ENCODE measurements at regions not wholly inside any gene's neighbourhood (a gene's known extent, or its start where the extent isn't known, plus 50 kb on each side); places are given as distances from the start of the nearest gene placed in this dataset.

DNA sequence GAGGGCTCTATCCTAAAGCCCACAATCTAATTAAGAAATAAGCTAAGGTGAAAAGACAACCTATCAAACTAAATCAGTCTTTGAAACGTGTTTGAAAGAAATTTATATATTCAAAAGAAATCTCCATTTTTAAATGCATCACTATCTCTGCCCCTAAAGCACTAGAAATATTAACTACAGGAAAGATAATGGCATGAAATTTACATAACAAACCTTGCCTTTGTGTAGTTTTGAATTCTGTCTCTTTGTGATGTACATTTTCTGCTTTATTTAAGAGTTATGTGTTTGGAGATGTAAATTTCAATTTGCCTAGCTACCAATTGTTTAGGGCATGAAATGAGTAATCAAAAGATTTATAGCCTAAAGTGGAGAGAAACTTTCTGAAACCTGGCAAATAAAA, 286.1 kb upstream of the TBX22 start:
- intact Hi-C loops (cut with micrococcal nuclease; ENCODE audit: unreplicated experiment), result no loop called here
- POLR2A ChIA-PET, result no interaction called here
- no TSS peak for BruUV-seq (replicated peaks)
- TF ChIP-seq, protein P1, sequence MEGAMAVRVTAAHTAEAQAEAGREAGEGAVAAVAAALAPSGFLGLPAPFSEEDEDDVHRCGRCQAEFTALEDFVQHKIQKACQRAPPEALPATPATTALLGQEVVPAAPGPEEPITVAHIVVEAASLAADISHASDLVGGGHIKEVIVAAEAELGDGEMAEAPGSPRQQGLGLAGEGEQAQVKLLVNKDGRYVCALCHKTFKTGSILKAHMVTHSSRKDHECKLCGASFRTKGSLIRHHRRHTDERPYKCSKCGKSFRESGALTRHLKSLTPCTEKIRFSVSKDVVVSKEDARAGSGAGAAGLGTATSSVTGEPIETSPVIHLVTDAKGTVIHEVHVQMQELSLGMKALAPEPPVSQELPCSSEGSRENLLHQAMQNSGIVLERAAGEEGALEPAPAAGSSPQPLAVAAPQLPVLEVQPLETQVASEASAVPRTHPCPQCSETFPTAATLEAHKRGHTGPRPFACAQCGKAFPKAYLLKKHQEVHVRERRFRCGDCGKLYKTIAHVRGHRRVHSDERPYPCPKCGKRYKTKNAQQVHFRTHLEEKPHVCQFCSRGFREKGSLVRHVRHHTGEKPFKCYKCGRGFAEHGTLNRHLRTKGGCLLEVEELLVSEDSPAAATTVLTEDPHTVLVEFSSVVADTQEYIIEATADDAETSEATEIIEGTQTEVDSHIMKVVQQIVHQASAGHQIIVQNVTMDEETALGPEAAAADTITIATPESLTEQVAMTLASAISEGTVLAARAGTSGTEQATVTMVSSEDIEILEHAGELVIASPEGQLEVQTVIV (IDR thresholded peaks at IDR 0.05; ENCODE audit: borderline replicate concordance, partially characterized antibody), result no peak
- no peak for TF ChIP-seq RFX5 (IDR thresholded peaks at IDR 0.05; ENCODE audit: low read depth, low read length)
- no peak for TF ChIP-seq USF2 (IDR thresholded peaks at IDR 0.05; ENCODE audit: borderline replicate concordance, low read depth, low read length)
- TF ChIP-seq, protein P2, sequence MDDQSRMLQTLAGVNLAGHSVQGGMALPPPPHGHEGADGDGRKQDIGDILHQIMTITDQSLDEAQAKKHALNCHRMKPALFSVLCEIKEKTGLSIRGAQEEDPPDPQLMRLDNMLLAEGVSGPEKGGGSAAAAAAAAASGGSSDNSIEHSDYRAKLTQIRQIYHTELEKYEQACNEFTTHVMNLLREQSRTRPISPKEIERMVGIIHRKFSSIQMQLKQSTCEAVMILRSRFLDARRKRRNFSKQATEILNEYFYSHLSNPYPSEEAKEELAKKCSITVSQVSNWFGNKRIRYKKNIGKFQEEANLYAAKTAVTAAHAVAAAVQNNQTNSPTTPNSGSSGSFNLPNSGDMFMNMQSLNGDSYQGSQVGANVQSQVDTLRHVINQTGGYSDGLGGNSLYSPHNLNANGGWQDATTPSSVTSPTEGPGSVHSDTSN (IDR thresholded peaks at IDR 0.05; ENCODE audit: insufficient replicate concordance, low read depth, low read length), result no peak
- TF ChIP-seq RB1 (IDR thresholded peaks at IDR 0.05; ENCODE audit: borderline replicate concordance), result no peak
- no peak for TF ChIP-seq CBX5 (IDR thresholded peaks at IDR 0.05; ENCODE audit: low read depth)
- TF ChIP-seq HDAC6 (IDR thresholded peaks at IDR 0.05; ENCODE audit: unreplicated experiment), result no peak
- Histone ChIP-seq H3K79me2 (ENCODE audit: control insufficient read depth, insufficient read depth, low read length) (no peaks in the 10 kb centered on the region), H3K27ac (ENCODE audit: control insufficient read depth, insufficient read depth) (no peak overlapping the region), H3K9me3 (replicated peaks; ENCODE audit: control insufficient read depth, insufficient read depth, low read length) (no peaks in the 10 kb centered on the region), H3K4me3 (no peak overlapping the region), H3K4me1 (ENCODE audit: control insufficient read depth, insufficient read depth, low read length) (no peaks in the 10 kb centered on the region), H3K4me2 (ENCODE audit: control insufficient read depth, insufficient read depth) (no peak overlapping the region), H3K36me3 (ENCODE audit: control insufficient read depth in 2 of 2, insufficient read depth in 2 of 2, low read length in 1 of 2) (no peaks in the 10 kb centered on the region), H3K9ac (ENCODE audit: control insufficient read depth, insufficient read depth, low read length) (no peak overlapping the region), H4K20me1 (ENCODE audit: control insufficient read depth, insufficient read depth) (no peaks in the 10 kb centered on the region), H3K27me3 (replicated peaks in 1 of 2; ENCODE audit: control insufficient read depth in 2 of 2, insufficient read depth in 2 of 2, low read length in 1 of 2) (no peaks in the 10 kb centered on the region), H2AFZ (ENCODE audit: control insufficient read depth, low read depth, low read length) (no peak overlapping the region)
- RAD21 ChIA-PET (ENCODE audit: unreplicated experiment), result no interaction called here
- no peak for DNase-seq (ENCODE audit: low read depth, low spot score)
- no peak for FAIRE-seq
- WGBS (ENCODE audit: insufficient coverage, insufficient replicate concordance, low lambda C conversion rate, missing lambda C conversion rate), result 0% methylated on average over 1 of the region's 1 CpG
- SMC1A ChIA-PET (ENCODE audit: uncharacterized antibody, unreplicated experiment), result no interaction called here
- ATAC-seq, result no peak
- CTCF ChIA-PET, result no interaction called here
- in situ Hi-C loops (cut with MboI), result no loop called here
